H9 (cell line): ENCODE measurements at regions not wholly inside any gene's neighbourhood (a gene's known extent, or its start where the extent isn't known, plus 50 kb on each side); places are given as distances from the start of the nearest gene placed in this dataset.

Experiments used
- DNase-seq: peaks from one replicate; pipeline ENCODE4 v3.0.0-alpha.2; 2017
- H2AFZ ChIP-seq: one replicate; pipeline ENCODE4 v1.6.1; 2013; ENCODE audit warnings: mild to moderate bottlenecking, low read length, control low read depth, moderate library complexity
- H2AK5ac ChIP-seq: 2 replicates; pipeline ENCODE4 v1.6.1; 2013; ENCODE audit warnings: low read length, control low read depth, mixed read lengths; ENCODE audit not compliant: insufficient read length
- H2BK120ac ChIP-seq: one replicate; pipeline ENCODE4 v1.6.1; 2013; ENCODE audit warnings: low read depth, mild to moderate bottlenecking, low read length, control low read depth, inconsistent platforms; ENCODE audit not compliant: poor library complexity, severe bottlenecking
- H2BK12ac ChIP-seq: 2 replicates; pipeline ENCODE4 v1.6.1; 2013; ENCODE audit warnings: low read length, control low read depth, mixed read lengths, low read depth; ENCODE audit not compliant: insufficient read length
- H2BK15ac ChIP-seq: 2 replicates; pipeline ENCODE4 v1.6.1; 2013; ENCODE audit warnings: low read depth, low read length, control low read depth
- H2BK20ac ChIP-seq: one replicate; pipeline ENCODE4 v1.6.1; 2013; ENCODE audit warnings: low read depth, mild to moderate bottlenecking, low read length, control low read depth, inconsistent platforms; ENCODE audit not compliant: poor library complexity, severe bottlenecking
- H2BK5ac ChIP-seq: 2 replicates; pipeline ENCODE4 v1.6.1; 2013; ENCODE audit warnings: low read length, control low read depth, mixed read lengths; ENCODE audit not compliant: insufficient read length
- H3K14ac ChIP-seq: 2 replicates; pipeline ENCODE4 v1.6.1; 2013; ENCODE audit warnings: low read length, control low read depth; ENCODE audit not compliant: insufficient read depth
- H3K18ac ChIP-seq: 2 replicates; pipeline ENCODE4 v1.6.1; 2013; ENCODE audit warnings: low read depth, mild to moderate bottlenecking, mixed read lengths, low read length, control low read depth; ENCODE audit not compliant: insufficient read length
- H3K23ac ChIP-seq: 2 replicates; pipeline ENCODE4 v1.6.1; 2013; ENCODE audit warnings: low read length, control low read depth, mixed read lengths, low read depth; ENCODE audit not compliant: insufficient read length
- H3K23me2 ChIP-seq: 2 replicates; pipeline ENCODE4 v1.6.1; 2013; ENCODE audit warnings: low read depth, mild to moderate bottlenecking, mixed read lengths, low read length, control low read depth; ENCODE audit not compliant: insufficient read length, poor library complexity, severe bottlenecking
- H3K27ac ChIP-seq: 2 replicates; pipeline ENCODE4 v1.5.1; 2013; ENCODE audit warnings: low read length, control low read depth, mixed read lengths, low read depth; ENCODE audit not compliant: insufficient read length
- H3K27me3 ChIP-seq: 2 replicates; pipeline ENCODE4 v1.6.1; 2013; ENCODE audit warnings: low read length, control low read depth, inconsistent platforms; ENCODE audit not compliant: insufficient read depth
- H3K4ac ChIP-seq: 2 replicates; pipeline ENCODE4 v1.6.1; 2013; ENCODE audit warnings: low read depth, mild to moderate bottlenecking, control low read depth, inconsistent platforms, low read length, moderate library complexity
- H3K4me1 ChIP-seq: 2 replicates; pipeline ENCODE4 v1.6.1; 2013; ENCODE audit warnings: low read length, control low read depth, inconsistent platforms; ENCODE audit not compliant: insufficient read depth
- H3K4me2 ChIP-seq: 2 replicates; pipeline ENCODE4 v1.6.1; 2013; ENCODE audit warnings: low read length, control low read depth, mixed read lengths; ENCODE audit not compliant: insufficient read length, insufficient read depth
- H3K56ac ChIP-seq: 2 replicates; pipeline ENCODE4 v1.6.1; 2013; ENCODE audit warnings: low read depth, mild to moderate bottlenecking, mixed read lengths, low read length, control low read depth; ENCODE audit not compliant: insufficient read length
- H3K79me1 ChIP-seq: 2 replicates; pipeline ENCODE4 v1.6.1; 2013; ENCODE audit warnings: low read depth, mild to moderate bottlenecking, moderate library complexity, low read length, control low read depth, inconsistent platforms; ENCODE audit not compliant: insufficient read depth, poor library complexity, severe bottlenecking
- H3K79me2 ChIP-seq: 2 replicates; pipeline ENCODE4 v1.6.1; 2013; ENCODE audit warnings: low read length, control low read depth, inconsistent platforms; ENCODE audit not compliant: insufficient read depth
- H3K9ac ChIP-seq: 2 replicates; pipeline ENCODE4 v1.6.1; 2013; ENCODE audit warnings: low read length, control low read depth, mixed read lengths; ENCODE audit not compliant: insufficient read length; ENCODE audit errors: extremely low read depth
- H3K9me3 ChIP-seq: one replicate; pipeline ENCODE4 v1.6.1; 2013; ENCODE audit warnings: low read depth, low read length, inconsistent platforms; ENCODE audit not compliant: control insufficient read depth
- H3T11ph ChIP-seq: one replicate; pipeline ENCODE4 v1.6.1; 2013; ENCODE audit warnings: mild to moderate bottlenecking, low read length, control low read depth, inconsistent platforms
- H4K20me1 ChIP-seq: one replicate; pipeline ENCODE4 v1.6.1; 2013; ENCODE audit not compliant: control insufficient read depth, insufficient read length, insufficient read depth
- H4K5ac ChIP-seq: 2 replicates; pipeline ENCODE4 v1.6.1; 2013; ENCODE audit warnings: low read depth, mild to moderate bottlenecking, mixed read lengths, low read length, control low read depth; ENCODE audit not compliant: insufficient read length
- H4K8ac ChIP-seq: replicated peaks from 2 replicates; pipeline ENCODE4 v1.6.1; 2013; ENCODE audit warnings: low read length, control low read depth, mixed read lengths, low read depth; ENCODE audit not compliant: insufficient read length
- H4K91ac ChIP-seq: 2 replicates; pipeline ENCODE4 v1.6.1; 2013; ENCODE audit warnings: low read depth, mild to moderate bottlenecking, moderate library complexity, mixed read lengths, low read length, control low read depth; ENCODE audit not compliant: insufficient read length
- H3K27ac Mint-ChIP-seq, 3 experiments: 2 replicates in 2 of 3; 3 replicates in 1 of 3; pipeline ENCODE4 v1.8.0; 2020 to 2021; ENCODE audit warnings: mixed read lengths in 3 of 3, mild to moderate bottlenecking in 1 of 3, moderate library complexity in 1 of 3
- H3K27me3 Mint-ChIP-seq: 2 replicates; pipeline ENCODE4 v1.8.0; 2021; ENCODE audit warnings: low read depth, mild to moderate bottlenecking, moderate library complexity, mixed read lengths
- H3K36me3 Mint-ChIP-seq, 3 experiments: 2 replicates in 2 of 3; 3 replicates in 1 of 3; pipeline ENCODE4 v1.8.0; 2020 to 2021; ENCODE audit warnings: low read depth in 3 of 3, mixed read lengths in 3 of 3; ENCODE audit not compliant: insufficient read depth in 1 of 3
- H3K4me1 Mint-ChIP-seq, 2 experiments: 2 replicates each; pipeline ENCODE4 v1.8.0; 2020; ENCODE audit warnings: mixed read lengths in 2 of 2
- H3K4me3 Mint-ChIP-seq, 2 experiments: 2 replicates in 1 of 2; 3 replicates in 1 of 2; pipeline ENCODE4 v1.8.0; 2020 to 2021; ENCODE audit warnings: mild to moderate bottlenecking in 2 of 2, mixed read lengths in 2 of 2, moderate library complexity in 1 of 2
- H3K9me3 Mint-ChIP-seq, 2 experiments: 2 replicates in 1 of 2; 3 replicates in 1 of 2; pipeline ENCODE4 v1.8.0; 2020; ENCODE audit warnings: mild to moderate bottlenecking in 2 of 2, mixed read lengths in 2 of 2, moderate library complexity in 1 of 2
- CTCF ChIP-seq: fragments of 200-600 bp; sonication (generic); conservative IDR thresholded peaks from 3 replicates; pipeline ENCODE4 v1.8.0; 2021; ENCODE audit warnings: antibody characterized with exemption, mild to moderate bottlenecking
- WGBS: extraction: QIAGEN DNeasy Blood & Tissue Kit; methylation state at CpG from one replicate; pipeline ENCODE4 v1.1.7; 2013; ENCODE audit warnings: missing lambda C conversion rate, low lambda C conversion rate, mixed read lengths; ENCODE audit not compliant: insufficient read length; ENCODE audit errors: extremely low coverage; 5-methylcytosine and 5-hydroxymethylcytosine counted together

GRCh38 chr6:170203212-170203611, 87.7 kb downstream of the DLL1 start:
- H3K4me3 Mint-ChIP-seq, result no peak overlapping the region
- no peaks in the 10 kb centered on the region for H3K23me2 ChIP-seq
- H3K4me2 ChIP-seq, result no peak overlapping the region
- no peak overlapping the region for H2AK5ac ChIP-seq
- H3K9me3 ChIP-seq, result no peaks in the 10 kb centered on the region
- H3K14ac ChIP-seq, result no peak overlapping the region
- H2BK15ac ChIP-seq, result no peak overlapping the region
- H3K4me1 ChIP-seq, result no peaks in the 10 kb centered on the region
- no peak overlapping the region for H4K8ac ChIP-seq
- H2BK5ac ChIP-seq, result no peak overlapping the region
- H4K91ac ChIP-seq, result no peak overlapping the region
- no peaks in the 10 kb centered on the region for H3K79me1 ChIP-seq
- no peak overlapping the region for H2BK20ac ChIP-seq
- no peak overlapping the region for H2BK12ac ChIP-seq
- no peak overlapping the region for H2AFZ ChIP-seq
- H3K36me3 Mint-ChIP-seq, result no peaks in the 10 kb centered on the region
- WGBS, result no CpG with 5 or more reads among the region's 6 CpGs
- no peaks in the 10 kb centered on the region for H3K79me2 ChIP-seq
- no peak overlapping the region for H3K56ac ChIP-seq
- DNase-seq, result no peak
- H2BK120ac ChIP-seq, result no peak overlapping the region
- H3K23ac ChIP-seq, result no peak overlapping the region
- H3K9ac ChIP-seq, result no peak overlapping the region
- H4K5ac ChIP-seq, result no peak overlapping the region
- no peak for TF ChIP-seq CTCF
- H3K27me3 ChIP-seq, result no peaks in the 10 kb centered on the region
- peaks cover 3% of the 10 kb centered on the region; the same call in 1 of the 2 replicates for H3K27me3 Mint-ChIP-seq
- no peak overlapping the region for H3K4ac ChIP-seq
- no peak overlapping the region for H3K18ac ChIP-seq
- H3T11ph ChIP-seq, result no peak overlapping the region
- H3K27ac Mint-ChIP-seq, result no peak overlapping the region
- no peaks in the 10 kb centered on the region for H3K4me1 Mint-ChIP-seq
- peaks cover 5 to 13% of the 10 kb centered on the region in 2 experiments; a peak in 4 of 5 replicates for H3K9me3 Mint-ChIP-seq
- no peaks in the 10 kb centered on the region for H4K20me1 ChIP-seq
- no peak overlapping the region for H3K27ac ChIP-seq
